SK-N-SH (cell line): ENCODE measurements at regions not wholly inside any gene's neighbourhood (a gene's known extent, or its start where the extent isn't known, plus 50 kb on each side); places are given as distances from the start of the nearest gene placed in this dataset.

Source experiments
- CTCF ChIA-PET: fragments of 300-600, 350-600 bp; formaldehyde crosslinking; extraction: SDS; loops from one replicate; lab custom pipeline; 2021; lab: Yijun Ruan, JAX
- POLR2A ChIA-PET: fragments of 350-600 bp; sonication (Branson Sonifier 250); formaldehyde crosslinking; extraction: SDS; loops from one replicate; lab custom pipeline; 2020; ENCODE audit warnings: antibody characterized with exemption, inconsistent platforms; lab: Yijun Ruan, JAX
- DNase-seq: peaks from one replicate; pipeline ENCODE4 v3.0.0; 2012
- H2AFZ ChIP-seq: fragments of 200-600 bp; sonication (generic); 2 replicates; pipeline ENCODE4 v1.8.1; 2016; ENCODE audit warnings: antibody characterized with exemption, mild to moderate bottlenecking, low read depth
- H3F3A ChIP-seq: fragments of 200-600 bp; sonication (generic); replicated peaks from 2 replicates; pipeline ENCODE3; 2016; ENCODE audit warnings: antibody characterized with exemption, mild to moderate bottlenecking; ENCODE audit not compliant: insufficient read depth
- H3K27ac ChIP-seq, 2 experiments: fragments of 200-500 bp in 1 of 2; fragments of 200-600 bp in 1 of 2; sonication (Bioruptor generic) in 1 of 2; sonication (generic), shearing (Covaris generic) in 1 of 2; 2 replicates each; pipeline versions ENCODE4 v1.5.1 to v1.6.1; 2014 to 2016; ENCODE audit warnings: low read depth in 2 of 2, inconsistent platforms in 1 of 2, low read length in 1 of 2, mild to moderate bottlenecking in 1 of 2, mixed read lengths in 1 of 2
- H3K27me3 ChIP-seq: fragments of 200-600 bp; sonication (generic), shearing (Covaris generic); 2 replicates; pipeline ENCODE4 v1.6.1; 2016; ENCODE audit warnings: mixed run types; ENCODE audit not compliant: insufficient read depth
- H3K36me3 ChIP-seq, 2 experiments: fragments of 200-500 bp in 1 of 2; fragments of 200-600 bp in 1 of 2; sonication (Bioruptor generic) in 1 of 2; sonication (generic) in 1 of 2; replicated peaks in 1 of 2; 2 replicates each; pipeline versions ENCODE3 to v1.5.1; 2014 to 2016; ENCODE audit warnings: low read length in 1 of 2, mild to moderate bottlenecking in 1 of 2; ENCODE audit not compliant: insufficient read depth in 2 of 2, control insufficient read depth in 1 of 2
- H3K4me1 ChIP-seq, 2 experiments: fragments of 200-500 bp in 1 of 2; fragments of 200-600 bp in 1 of 2; sonication (Bioruptor generic) in 1 of 2; sonication (generic), shearing (Covaris generic) in 1 of 2; 2 replicates each; pipeline versions ENCODE4 v1.5.1 to v1.6.1; 2014 to 2016; ENCODE audit warnings: low read depth in 1 of 2, low read length in 1 of 2, mixed run types in 1 of 2; ENCODE audit not compliant: insufficient read depth in 2 of 2, control insufficient read depth in 1 of 2
- H3K4me2 ChIP-seq: fragments of 200-600 bp; sonication (generic), shearing (Covaris generic); 2 replicates; pipeline ENCODE4 v1.6.1; 2017; ENCODE audit warnings: mixed run types
- H3K4me3 ChIP-seq, 2 experiments: fragments of 200-500 bp in 1 of 2; fragments of 200-600 bp in 1 of 2; sonication (Bioruptor generic) in 1 of 2; sonication (generic), shearing (Covaris generic) in 1 of 2; 2 replicates each; pipeline versions ENCODE4 v1.5.1 to v1.8.1; 2014 to 2016; ENCODE audit warnings: low read depth in 2 of 2, inconsistent platforms in 1 of 2, low read length in 1 of 2, mild to moderate bottlenecking in 1 of 2, mixed read lengths in 1 of 2, moderate library complexity in 1 of 2
- H3K79me2 ChIP-seq: fragments of 200-600 bp; sonication (generic); 2 replicates; pipeline ENCODE4 v1.8.1; 2017; ENCODE audit warnings: mild to moderate bottlenecking; ENCODE audit not compliant: insufficient read depth
- H3K9ac ChIP-seq: fragments of 200-600 bp; sonication (generic); 2 replicates; pipeline ENCODE4 v1.6.1; 2017; ENCODE audit warnings: mixed run types
- H3K9me2 ChIP-seq: fragments of 200-600 bp; sonication (generic); 2 replicates; pipeline ENCODE4 v1.6.1; 2017; ENCODE audit warnings: mixed run types
- H3K9me3 ChIP-seq: fragments of 200-600 bp; sonication (generic); 2 replicates; pipeline ENCODE4 v1.6.1; 2017; ENCODE audit warnings: mixed run types, mild to moderate bottlenecking, moderate library complexity
- H4K20me1 ChIP-seq: fragments of 200-600 bp; sonication (generic); 2 replicates; pipeline ENCODE4 v1.6.1; 2017; ENCODE audit warnings: mild to moderate bottlenecking, mixed run types; ENCODE audit not compliant: insufficient read depth
- ELF1 ChIP-seq: IDR thresholded peaks from 2 replicates; pipeline ENCODE4 v1.4.0; 2012
- EP300 ChIP-seq, 2 experiments: IDR thresholded peaks; 2 replicates each; pipeline versions ENCODE4 v1.4.0 to v1.6.1; 2012; ENCODE audit warnings: borderline replicate concordance in 1 of 2, low read depth in 1 of 2, low read length in 1 of 2
- EZH2phosphoT487 ChIP-seq: fragments of 200-600 bp; sonication (generic); IDR thresholded peaks from 2 replicates; pipeline ENCODE4 v1.6.1; 2017; ENCODE audit warnings: low read depth, mixed run types, mild to moderate bottlenecking, antibody characterized with exemption, moderate library complexity, borderline replicate concordance
- FOSL2 ChIP-seq: IDR thresholded peaks from 2 replicates; pipeline ENCODE4 v1.4.0; 2012; ENCODE audit warnings: low read depth, mild to moderate bottlenecking, moderate library complexity, borderline replicate concordance
- FOXJ3 ChIP-seq: sonication (generic); formaldehyde crosslinking; IDR thresholded peaks from 2 replicates; pipeline ENCODE4 v1.5.1; 2020; ENCODE audit warnings: mild to moderate bottlenecking, missing genetic modification reagents
- FOXM1 ChIP-seq: IDR thresholded peaks from 2 replicates; pipeline ENCODE4 v1.4.0; 2012; ENCODE audit warnings: low read depth, mild to moderate bottlenecking
- GABPA ChIP-seq: IDR thresholded peaks from 2 replicates; pipeline ENCODE4 v1.4.0; 2012; ENCODE audit warnings: low read depth, mild to moderate bottlenecking
- JUND ChIP-seq: IDR thresholded peaks from 2 replicates; pipeline ENCODE4 v1.4.0; 2012
- MEF2A ChIP-seq: IDR thresholded peaks from 2 replicates; pipeline ENCODE4 v1.4.0; 2012; ENCODE audit warnings: low read depth, borderline replicate concordance
- MXI1 ChIP-seq: IDR thresholded peaks from 2 replicates; pipeline ENCODE4 v1.6.1; 2012; ENCODE audit warnings: mild to moderate bottlenecking, low read depth, low read length, improper control_type of control experiment
- POLR2AphosphoS5 ChIP-seq: IDR thresholded peaks from 2 replicates; pipeline ENCODE4 v1.6.1; 2012; ENCODE audit warnings: low read depth, low read length
- RCOR1 ChIP-seq: fragments of 150-350 bp; IDR thresholded peaks from 2 replicates; pipeline ENCODE4 v1.6.1; 2017; ENCODE audit warnings: antibody characterized with exemption, low read length
- RFX5 ChIP-seq: IDR thresholded peaks from 2 replicates; pipeline ENCODE4 v1.6.1; 2012; ENCODE audit warnings: mild to moderate bottlenecking, improper control_type of control experiment, low read length
- RXRA ChIP-seq: IDR thresholded peaks from 2 replicates; pipeline ENCODE4 v1.4.0; 2012; ENCODE audit warnings: low read depth, mild to moderate bottlenecking, borderline replicate concordance
- WGBS: methylation state at CpG from one replicate; pipeline ENCODE4 v1.1.6; 2017; ENCODE audit warnings: low lambda C conversion rate; 5-methylcytosine and 5-hydroxymethylcytosine counted together
- TF ChIP-seq, protein P1 (sequence below): fragments of 150-350 bp; IDR thresholded peaks from 2 replicates; pipeline ENCODE4 v1.6.1; 2017; ENCODE audit warnings: antibody characterized with exemption, low read length, low read depth, borderline replicate concordance
- TF ChIP-seq, protein P2 (sequence below): IDR thresholded peaks from 2 replicates; pipeline ENCODE4; 2012
- TF ChIP-seq, protein P3 (sequence below): IDR thresholded peaks from 2 replicates; pipeline ENCODE4 v1.4.0; 2012; ENCODE audit warnings: low read depth, borderline replicate concordance
- TF ChIP-seq, protein P4 (sequence below): fragments of 150-350 bp; IDR thresholded peaks from 2 replicates; pipeline ENCODE4 v1.6.1; 2016; ENCODE audit warnings: mild to moderate bottlenecking, low read depth, low read length
- TF ChIP-seq, protein P5 (sequence below): IDR thresholded peaks from 2 replicates; pipeline ENCODE4 v1.6.1; 2012; ENCODE audit warnings: mild to moderate bottlenecking, low read depth, low read length, moderate library complexity

DNA sequence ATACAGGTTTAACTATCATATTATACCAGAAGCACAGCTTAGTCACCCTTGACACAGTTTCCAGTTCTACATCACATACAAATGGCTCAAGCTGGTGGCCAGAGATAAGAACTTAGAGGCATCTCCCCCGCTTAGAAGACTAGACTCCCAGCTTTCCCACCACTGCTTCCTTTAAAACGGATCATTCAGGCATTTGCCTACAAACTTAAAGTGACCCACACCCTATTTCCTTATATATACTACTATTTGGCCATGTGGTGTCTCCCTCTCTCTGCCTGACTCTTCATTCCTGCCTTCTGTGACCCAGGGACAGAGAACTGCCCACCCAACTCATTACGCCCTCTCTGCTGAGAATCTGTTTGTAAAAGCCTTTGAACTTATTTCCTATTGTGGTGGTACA lies 781.2 kb upstream of the DIAPH2 start:
- H3K27ac ChIP-seq, result no peak overlapping the region
- H2AFZ ChIP-seq, result no peak overlapping the region
- TF ChIP-seq MEF2A, result no peak
- no peak for TF ChIP-seq POLR2AphosphoS5
- no peak for TF ChIP-seq GABPA
- TF ChIP-seq, protein P1, sequence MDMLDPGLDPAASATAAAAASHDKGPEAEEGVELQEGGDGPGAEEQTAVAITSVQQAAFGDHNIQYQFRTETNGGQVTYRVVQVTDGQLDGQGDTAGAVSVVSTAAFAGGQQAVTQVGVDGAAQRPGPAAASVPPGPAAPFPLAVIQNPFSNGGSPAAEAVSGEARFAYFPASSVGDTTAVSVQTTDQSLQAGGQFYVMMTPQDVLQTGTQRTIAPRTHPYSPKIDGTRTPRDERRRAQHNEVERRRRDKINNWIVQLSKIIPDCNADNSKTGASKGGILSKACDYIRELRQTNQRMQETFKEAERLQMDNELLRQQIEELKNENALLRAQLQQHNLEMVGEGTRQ, result no peak
- TF ChIP-seq EZH2phosphoT487, result no peak
- TF ChIP-seq, protein P2, sequence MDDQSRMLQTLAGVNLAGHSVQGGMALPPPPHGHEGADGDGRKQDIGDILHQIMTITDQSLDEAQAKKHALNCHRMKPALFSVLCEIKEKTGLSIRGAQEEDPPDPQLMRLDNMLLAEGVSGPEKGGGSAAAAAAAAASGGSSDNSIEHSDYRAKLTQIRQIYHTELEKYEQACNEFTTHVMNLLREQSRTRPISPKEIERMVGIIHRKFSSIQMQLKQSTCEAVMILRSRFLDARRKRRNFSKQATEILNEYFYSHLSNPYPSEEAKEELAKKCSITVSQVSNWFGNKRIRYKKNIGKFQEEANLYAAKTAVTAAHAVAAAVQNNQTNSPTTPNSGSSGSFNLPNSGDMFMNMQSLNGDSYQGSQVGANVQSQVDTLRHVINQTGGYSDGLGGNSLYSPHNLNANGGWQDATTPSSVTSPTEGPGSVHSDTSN, result no peak
- no peak for TF ChIP-seq ELF1
- TF ChIP-seq, protein P3, sequence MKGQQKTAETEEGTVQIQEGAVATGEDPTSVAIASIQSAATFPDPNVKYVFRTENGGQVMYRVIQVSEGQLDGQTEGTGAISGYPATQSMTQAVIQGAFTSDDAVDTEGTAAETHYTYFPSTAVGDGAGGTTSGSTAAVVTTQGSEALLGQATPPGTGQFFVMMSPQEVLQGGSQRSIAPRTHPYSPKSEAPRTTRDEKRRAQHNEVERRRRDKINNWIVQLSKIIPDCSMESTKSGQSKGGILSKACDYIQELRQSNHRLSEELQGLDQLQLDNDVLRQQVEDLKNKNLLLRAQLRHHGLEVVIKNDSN, result no peak
- TF ChIP-seq, protein P4, sequence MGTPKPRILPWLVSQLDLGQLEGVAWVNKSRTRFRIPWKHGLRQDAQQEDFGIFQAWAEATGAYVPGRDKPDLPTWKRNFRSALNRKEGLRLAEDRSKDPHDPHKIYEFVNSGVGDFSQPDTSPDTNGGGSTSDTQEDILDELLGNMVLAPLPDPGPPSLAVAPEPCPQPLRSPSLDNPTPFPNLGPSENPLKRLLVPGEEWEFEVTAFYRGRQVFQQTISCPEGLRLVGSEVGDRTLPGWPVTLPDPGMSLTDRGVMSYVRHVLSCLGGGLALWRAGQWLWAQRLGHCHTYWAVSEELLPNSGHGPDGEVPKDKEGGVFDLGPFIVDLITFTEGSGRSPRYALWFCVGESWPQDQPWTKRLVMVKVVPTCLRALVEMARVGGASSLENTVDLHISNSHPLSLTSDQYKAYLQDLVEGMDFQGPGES, result no peak
- no peak for TF ChIP-seq RCOR1
- no peak for TF ChIP-seq MXI1
- no peak for TF ChIP-seq FOXJ3
- no peak for TF ChIP-seq JUND
- no peak for TF ChIP-seq FOXM1
- no peaks in the 10 kb centered on the region for H3K4me1 ChIP-seq
- WGBS, result 2% methylated on average over 3 of the region's 3 CpGs
- no peak overlapping the region for H3K4me3 ChIP-seq
- no peaks in the 10 kb centered on the region; the same call in 1 of the 2 replicates for H3K27me3 ChIP-seq
- no peaks in the 10 kb centered on the region for H4K20me1 ChIP-seq
- H3K36me3 ChIP-seq, result no peaks in the 10 kb centered on the region
- no peak overlapping the region for H3K4me2 ChIP-seq
- H3K9ac ChIP-seq, result no peak overlapping the region
- DNase-seq, result no peak
- CTCF ChIA-PET, result no interaction called here
- H3K9me3 ChIP-seq, result no peaks in the 10 kb centered on the region
- H3K9me2 ChIP-seq, result no peaks in the 10 kb centered on the region
- POLR2A ChIA-PET, result no interaction called here
- no peaks in the 10 kb centered on the region for H3F3A ChIP-seq
- no peaks in the 10 kb centered on the region for H3K79me2 ChIP-seq

DNA sequence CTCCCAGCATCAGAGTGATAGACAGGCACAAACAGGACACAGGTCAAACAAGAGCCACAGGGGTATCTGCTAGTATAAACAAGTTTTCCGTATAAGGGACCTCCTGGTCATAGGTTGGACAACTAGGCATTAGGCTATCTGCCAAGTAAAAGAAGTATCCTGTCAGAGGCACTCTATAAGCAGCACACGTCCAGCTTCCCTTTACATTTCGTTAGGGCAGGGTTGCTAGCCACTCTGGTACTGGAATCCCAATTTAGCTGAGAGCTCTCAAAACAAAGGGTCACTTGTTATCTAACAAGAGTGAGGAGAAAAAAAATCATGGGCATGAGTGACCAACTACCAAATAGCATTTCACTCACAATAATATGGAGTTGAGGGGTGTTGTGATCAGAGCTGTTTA lies 780.7 kb upstream of the DIAPH2 start:
- no peaks in the 10 kb centered on the region for H3K4me1 ChIP-seq
- ChIA-PET CTCF (no interaction called here), POLR2A (no interaction called here)
- no peaks in the 10 kb centered on the region for H3F3A ChIP-seq
- no peak overlapping the region for H3K27ac ChIP-seq
- no peaks in the 10 kb centered on the region for H3K79me2 ChIP-seq
- H3K27me3 ChIP-seq, result no peaks in the 10 kb centered on the region; the same call in 1 of the 2 replicates
- no peaks in the 10 kb centered on the region for H3K36me3 ChIP-seq
- no peak overlapping the region for H3K9ac ChIP-seq
- 0% methylated on average over 3 of the region's 3 CpGs for WGBS
- DNase-seq, result no peak
- H3K4me3 ChIP-seq, result no peak overlapping the region
- H2AFZ ChIP-seq, result no peak overlapping the region
- H3K4me2 ChIP-seq, result no peak overlapping the region
- H3K9me3 ChIP-seq, result no peaks in the 10 kb centered on the region
- no peaks in the 10 kb centered on the region for H4K20me1 ChIP-seq
- H3K9me2 ChIP-seq, result no peaks in the 10 kb centered on the region
- TF ChIP-seq RFX5 (no peak), ELF1 (no peak), POLR2AphosphoS5 (no peak), FOSL2 (no peak), GABPA (no peak), RXRA (no peak), EP300 (IDR thresholded peaks at IDR 0.05; ENCODE audit: borderline replicate concordance in 1 of 2, low read depth in 1 of 2, low read length in 1 of 2) (no peak)
- TF ChIP-seq, protein P3, result no peak
- TF ChIP-seq, protein P2, result no peak
- TF ChIP-seq, protein P5, sequence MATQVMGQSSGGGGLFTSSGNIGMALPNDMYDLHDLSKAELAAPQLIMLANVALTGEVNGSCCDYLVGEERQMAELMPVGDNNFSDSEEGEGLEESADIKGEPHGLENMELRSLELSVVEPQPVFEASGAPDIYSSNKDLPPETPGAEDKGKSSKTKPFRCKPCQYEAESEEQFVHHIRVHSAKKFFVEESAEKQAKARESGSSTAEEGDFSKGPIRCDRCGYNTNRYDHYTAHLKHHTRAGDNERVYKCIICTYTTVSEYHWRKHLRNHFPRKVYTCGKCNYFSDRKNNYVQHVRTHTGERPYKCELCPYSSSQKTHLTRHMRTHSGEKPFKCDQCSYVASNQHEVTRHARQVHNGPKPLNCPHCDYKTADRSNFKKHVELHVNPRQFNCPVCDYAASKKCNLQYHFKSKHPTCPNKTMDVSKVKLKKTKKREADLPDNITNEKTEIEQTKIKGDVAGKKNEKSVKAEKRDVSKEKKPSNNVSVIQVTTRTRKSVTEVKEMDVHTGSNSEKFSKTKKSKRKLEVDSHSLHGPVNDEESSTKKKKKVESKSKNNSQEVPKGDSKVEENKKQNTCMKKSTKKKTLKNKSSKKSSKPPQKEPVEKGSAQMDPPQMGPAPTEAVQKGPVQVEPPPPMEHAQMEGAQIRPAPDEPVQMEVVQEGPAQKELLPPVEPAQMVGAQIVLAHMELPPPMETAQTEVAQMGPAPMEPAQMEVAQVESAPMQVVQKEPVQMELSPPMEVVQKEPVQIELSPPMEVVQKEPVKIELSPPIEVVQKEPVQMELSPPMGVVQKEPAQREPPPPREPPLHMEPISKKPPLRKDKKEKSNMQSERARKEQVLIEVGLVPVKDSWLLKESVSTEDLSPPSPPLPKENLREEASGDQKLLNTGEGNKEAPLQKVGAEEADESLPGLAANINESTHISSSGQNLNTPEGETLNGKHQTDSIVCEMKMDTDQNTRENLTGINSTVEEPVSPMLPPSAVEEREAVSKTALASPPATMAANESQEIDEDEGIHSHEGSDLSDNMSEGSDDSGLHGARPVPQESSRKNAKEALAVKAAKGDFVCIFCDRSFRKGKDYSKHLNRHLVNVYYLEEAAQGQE, result no peak
